ENCODE measurements at regions not wholly inside any gene's neighbourhood (a gene's known extent, or its start where the extent isn't known, plus 50 kb on each side); places are given as distances from the start of the nearest gene placed in this dataset.

GRCh38 chr7:12783421-12784095 is 96.1 kb downstream of the ARL4A start:
- no peak overlapping the region for H3K4me3 ChIP-seq (ENCODE audit: low read length in 2 of 2)
- no peaks in the 10 kb centered on the region for H3K36me3 ChIP-seq (ENCODE audit: control insufficient read depth in 2 of 2, insufficient read depth in 2 of 2, low read length in 2 of 2)
- no peak overlapping the region for H3K27ac ChIP-seq (ENCODE audit: low read length)
- no peaks in the 10 kb centered on the region for H3K27me3 ChIP-seq (ENCODE audit: control insufficient read depth in 1 of 2, insufficient read depth in 2 of 2, low read length in 2 of 2)
- no peak overlapping the region for H3K9ac ChIP-seq (ENCODE audit: low read length in 2 of 2)
- no peaks in the 10 kb centered on the region for H3K4me1 ChIP-seq (ENCODE audit: control insufficient read depth, insufficient read depth, low read length)
- no peaks in the 10 kb centered on the region for H3K9me3 ChIP-seq (ENCODE audit: control insufficient read depth in 2 of 2, low read length in 2 of 2)

GRCh38 chr7:12785473-12785872 is 98.0 kb downstream of the ARL4A start:
- no peak overlapping the region for H3K9ac ChIP-seq (ENCODE audit: low read length in 2 of 2)
- no peak overlapping the region for H3K4me3 ChIP-seq (ENCODE audit: low read length in 2 of 2)
- H3K36me3 ChIP-seq (ENCODE audit: control insufficient read depth in 2 of 2, insufficient read depth in 2 of 2, low read length in 2 of 2) = no peaks in the 10 kb centered on the region
- H3K9me3 ChIP-seq (ENCODE audit: control insufficient read depth in 2 of 2, low read length in 2 of 2) = no peaks in the 10 kb centered on the region
- H3K27ac ChIP-seq (ENCODE audit: low read length) = no peak overlapping the region
- H3K27me3 ChIP-seq (ENCODE audit: control insufficient read depth in 1 of 2, insufficient read depth in 2 of 2, low read length in 2 of 2) = no peaks in the 10 kb centered on the region
- no peaks in the 10 kb centered on the region for H3K4me1 ChIP-seq (ENCODE audit: control insufficient read depth, insufficient read depth, low read length)

- no peaks in the 10 kb centered on the region for H3K4me1 ChIP-seq (ENCODE audit: control insufficient read depth, insufficient read depth, low read length)
- H3K27me3 ChIP-seq (ENCODE audit: control insufficient read depth in 1 of 2, insufficient read depth in 2 of 2, low read length in 2 of 2) = no peaks in the 10 kb centered on the region
- H3K36me3 ChIP-seq (ENCODE audit: control insufficient read depth in 2 of 2, insufficient read depth in 2 of 2, low read length in 2 of 2) = no peaks in the 10 kb centered on the region
- H3K9ac ChIP-seq (ENCODE audit: low read length in 2 of 2) = no peak overlapping the region
- no peaks in the 10 kb centered on the region for H3K9me3 ChIP-seq (ENCODE audit: control insufficient read depth in 2 of 2, low read length in 2 of 2)
- H3K4me3 ChIP-seq (ENCODE audit: low read length in 2 of 2) = no peak overlapping the region
- H3K27ac ChIP-seq (ENCODE audit: low read length) = no peak overlapping the region
These were observed 99.1 kb downstream of the ARL4A start for GRCh38 chr7:12786494-12786893.

GRCh38 chr7:12788171-12788570 is 100.7 kb downstream of the ARL4A start:
- Histone ChIP-seq H3K4me3 (ENCODE audit: low read length in 2 of 2) (no peak overlapping the region), H3K36me3 (ENCODE audit: control insufficient read depth in 2 of 2, insufficient read depth in 2 of 2, low read length in 2 of 2) (no peaks in the 10 kb centered on the region), H3K9ac (ENCODE audit: low read length in 2 of 2) (no peak overlapping the region), H3K27me3 (ENCODE audit: control insufficient read depth in 1 of 2, insufficient read depth in 2 of 2, low read length in 2 of 2) (no peaks in the 10 kb centered on the region), H3K9me3 (ENCODE audit: control insufficient read depth in 2 of 2, low read length in 2 of 2) (no peaks in the 10 kb centered on the region), H3K4me1 (ENCODE audit: control insufficient read depth, insufficient read depth, low read length) (no peaks in the 10 kb centered on the region), H3K27ac (ENCODE audit: low read length) (no peak overlapping the region)

GRCh38 chr7:12788591-12788990 is 101.2 kb downstream of the ARL4A start:
- H3K9ac ChIP-seq (ENCODE audit: low read length in 2 of 2) = no peak overlapping the region
- H3K36me3 ChIP-seq (ENCODE audit: control insufficient read depth in 2 of 2, insufficient read depth in 2 of 2, low read length in 2 of 2) = no peaks in the 10 kb centered on the region
- no peak overlapping the region for H3K4me3 ChIP-seq (ENCODE audit: low read length in 2 of 2)
- no peaks in the 10 kb centered on the region for H3K4me1 ChIP-seq (ENCODE audit: control insufficient read depth, insufficient read depth, low read length)
- H3K9me3 ChIP-seq (ENCODE audit: control insufficient read depth in 2 of 2, low read length in 2 of 2) = no peaks in the 10 kb centered on the region
- H3K27me3 ChIP-seq (ENCODE audit: control insufficient read depth in 1 of 2, insufficient read depth in 2 of 2, low read length in 2 of 2) = no peaks in the 10 kb centered on the region
- no peak overlapping the region for H3K27ac ChIP-seq (ENCODE audit: low read length)

GRCh38 chr7:12794722-12795302 is 107.4 kb downstream of the ARL4A start:
- Histone ChIP-seq H3K4me3 (ENCODE audit: low read length in 2 of 2) (no peak overlapping the region), H3K9me3 (ENCODE audit: control insufficient read depth in 2 of 2, low read length in 2 of 2) (no peaks in the 10 kb centered on the region), H3K27me3 (ENCODE audit: control insufficient read depth in 1 of 2, insufficient read depth in 2 of 2, low read length in 2 of 2) (no peaks in the 10 kb centered on the region), H3K4me1 (ENCODE audit: control insufficient read depth, insufficient read depth, low read length) (no peaks in the 10 kb centered on the region), H3K27ac (ENCODE audit: low read length) (no peak overlapping the region), H3K9ac (ENCODE audit: low read length in 2 of 2) (no peak overlapping the region), H3K36me3 (ENCODE audit: control insufficient read depth in 2 of 2, insufficient read depth in 2 of 2, low read length in 2 of 2) (no peaks in the 10 kb centered on the region)

- H3K4me1 ChIP-seq (ENCODE audit: control insufficient read depth, insufficient read depth, low read length) = no peaks in the 10 kb centered on the region
- H3K4me3 ChIP-seq (ENCODE audit: low read length in 2 of 2) = no peak overlapping the region
- H3K27me3 ChIP-seq (ENCODE audit: control insufficient read depth in 1 of 2, insufficient read depth in 2 of 2, low read length in 2 of 2) = no peaks in the 10 kb centered on the region
- H3K27ac ChIP-seq (ENCODE audit: low read length) = no peak overlapping the region
- no peaks in the 10 kb centered on the region for H3K36me3 ChIP-seq (ENCODE audit: control insufficient read depth in 2 of 2, insufficient read depth in 2 of 2, low read length in 2 of 2)
- H3K9me3 ChIP-seq (ENCODE audit: control insufficient read depth in 2 of 2, low read length in 2 of 2) = no peaks in the 10 kb centered on the region
- H3K9ac ChIP-seq (ENCODE audit: low read length in 2 of 2) = no peak overlapping the region
These were observed 109.1 kb downstream of the ARL4A start for GRCh38 chr7:12796397-12797127.

GRCh38 chr7:12800486-12800885 is 113.1 kb downstream of the ARL4A start:
- Histone ChIP-seq H3K9me3 (ENCODE audit: control insufficient read depth in 2 of 2, low read length in 2 of 2) (no peaks in the 10 kb centered on the region), H3K27me3 (ENCODE audit: control insufficient read depth in 1 of 2, insufficient read depth in 2 of 2, low read length in 2 of 2) (no peaks in the 10 kb centered on the region), H3K27ac (ENCODE audit: low read length) (no peak overlapping the region), H3K36me3 (ENCODE audit: control insufficient read depth in 2 of 2, insufficient read depth in 2 of 2, low read length in 2 of 2) (no peaks in the 10 kb centered on the region), H3K4me1 (ENCODE audit: control insufficient read depth, insufficient read depth, low read length) (no peaks in the 10 kb centered on the region), H3K9ac (ENCODE audit: low read length in 2 of 2) (no peak overlapping the region), H3K4me3 (ENCODE audit: low read length in 2 of 2) (no peak overlapping the region)

- Histone ChIP-seq H3K36me3 (ENCODE audit: control insufficient read depth in 2 of 2, insufficient read depth in 2 of 2, low read length in 2 of 2) (no peaks in the 10 kb centered on the region), H3K27ac (ENCODE audit: low read length) (no peak overlapping the region), H3K9me3 (ENCODE audit: control insufficient read depth in 2 of 2, low read length in 2 of 2) (no peaks in the 10 kb centered on the region), H3K4me3 (ENCODE audit: low read length in 2 of 2) (no peak overlapping the region), H3K4me1 (ENCODE audit: control insufficient read depth, insufficient read depth, low read length) (no peaks in the 10 kb centered on the region), H3K27me3 (ENCODE audit: control insufficient read depth in 1 of 2, insufficient read depth in 2 of 2, low read length in 2 of 2) (no peaks in the 10 kb centered on the region), H3K9ac (ENCODE audit: low read length in 2 of 2) (no peak overlapping the region)
These were observed 113.7 kb downstream of the ARL4A start for GRCh38 chr7:12801107-12801506.

- Histone ChIP-seq H3K4me3 (ENCODE audit: low read length in 2 of 2) (no peak overlapping the region), H3K4me1 (ENCODE audit: control insufficient read depth, insufficient read depth, low read length) (no peaks in the 10 kb centered on the region), H3K9me3 (ENCODE audit: control insufficient read depth in 2 of 2, low read length in 2 of 2) (no peaks in the 10 kb centered on the region), H3K27ac (ENCODE audit: low read length) (no peak overlapping the region), H3K36me3 (ENCODE audit: control insufficient read depth in 2 of 2, insufficient read depth in 2 of 2, low read length in 2 of 2) (no peaks in the 10 kb centered on the region), H3K27me3 (ENCODE audit: control insufficient read depth in 1 of 2, insufficient read depth in 2 of 2, low read length in 2 of 2) (no peaks in the 10 kb centered on the region), H3K9ac (ENCODE audit: low read length in 2 of 2) (no peak overlapping the region)
These were observed 114.6 kb downstream of the ARL4A start for GRCh38 chr7:12802070-12802469.

- no peaks in the 10 kb centered on the region for H3K27me3 ChIP-seq (ENCODE audit: control insufficient read depth in 1 of 2, insufficient read depth in 2 of 2, low read length in 2 of 2)
- no peak overlapping the region for H3K27ac ChIP-seq (ENCODE audit: low read length)
- no peaks in the 10 kb centered on the region for H3K36me3 ChIP-seq (ENCODE audit: control insufficient read depth in 2 of 2, insufficient read depth in 2 of 2, low read length in 2 of 2)
- no peaks in the 10 kb centered on the region for H3K9me3 ChIP-seq (ENCODE audit: control insufficient read depth in 2 of 2, low read length in 2 of 2)
- no peak overlapping the region for H3K4me3 ChIP-seq (ENCODE audit: low read length in 2 of 2)
- no peak overlapping the region for H3K9ac ChIP-seq (ENCODE audit: low read length in 2 of 2)
- no peaks in the 10 kb centered on the region for H3K4me1 ChIP-seq (ENCODE audit: control insufficient read depth, insufficient read depth, low read length)
These were observed 116.1 kb downstream of the ARL4A start for GRCh38 chr7:12803542-12803941.

Data from stomach smooth muscle (tissue), 2 donors.